ENCODE measurements at regions not wholly inside any gene's neighbourhood (a gene's known extent, or its start where the extent isn't known, plus 50 kb on each side); places are given as distances from the start of the nearest gene placed in this dataset.

DNA sequence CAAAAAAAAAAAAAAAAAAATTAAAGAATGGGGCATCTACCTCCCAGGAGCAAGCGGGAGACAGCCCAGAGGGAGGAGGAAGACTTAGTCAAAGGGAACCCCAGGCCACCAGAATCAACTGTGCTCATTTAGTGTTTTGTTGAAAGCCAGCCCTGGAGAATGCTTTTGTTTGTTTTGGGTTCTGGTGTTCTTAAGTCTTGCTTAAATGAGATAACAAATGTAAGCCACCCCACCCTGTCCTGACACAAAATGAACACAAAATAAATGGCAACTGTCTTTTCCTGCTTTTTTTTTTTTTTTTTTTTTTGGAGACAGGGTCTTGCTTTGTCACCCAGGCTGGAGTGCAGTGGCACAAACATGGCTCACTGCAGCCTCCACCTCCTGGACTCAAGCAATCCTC, 165.0 kb upstream of the JARID2 start:
- TF ChIP-seq CTCF (IDR thresholded peaks at IDR 0.05) (no peak), POLR2A (IDR thresholded peaks at IDR 0.05) (no peak)
